ENCODE measurements at regions not wholly inside any gene's neighbourhood (a gene's known extent, or its start where the extent isn't known, plus 50 kb on each side); places are given as distances from the start of the nearest gene placed in this dataset.

- H3K27me3 ChIP-seq (ENCODE audit: insufficient read depth, low read length): no peaks in the 10 kb centered on the region
- H2BK5ac ChIP-seq (ENCODE audit: low read depth, low read length, poor library complexity): no peak overlapping the region
- no peaks in the 10 kb centered on the region for H3K79me1 ChIP-seq (ENCODE audit: low read length)
- no peak overlapping the region for H3K4ac ChIP-seq (ENCODE audit: low read depth, low read length)
- no peak overlapping the region for H2AFZ ChIP-seq (ENCODE audit: insufficient read depth, low read length, poor library complexity)
- H3K4me1 ChIP-seq (ENCODE audit: control insufficient read depth in 1 of 2, insufficient read depth in 2 of 2, low read length in 2 of 2): no peaks in the 10 kb centered on the region
- H3K14ac ChIP-seq (ENCODE audit: low read length): no peak overlapping the region
- no peak for DNase-seq
- no peak overlapping the region for H3K4me3 ChIP-seq (ENCODE audit: low read depth, low read length)
- no peak overlapping the region for H2BK12ac ChIP-seq (ENCODE audit: low read length)
- no peak overlapping the region for H4K12ac ChIP-seq (ENCODE audit: low read depth, low read length)
- no peaks in the 10 kb centered on the region for H3K36me3 ChIP-seq (ENCODE audit: control insufficient read depth in 1 of 2, insufficient read depth in 2 of 2, low read length in 2 of 2)
- no peak overlapping the region for H3K4me2 ChIP-seq (ENCODE audit: low read length)
- H2BK120ac ChIP-seq (ENCODE audit: insufficient read depth, low read length, poor library complexity): no peak overlapping the region
- no peak overlapping the region for H4K91ac ChIP-seq (ENCODE audit: low read depth, low read length)
- no peak overlapping the region for H3K27ac ChIP-seq (ENCODE audit: low read depth, low read length)
- no peak overlapping the region for H3K18ac ChIP-seq (ENCODE audit: low read length)
- H3K23ac ChIP-seq (ENCODE audit: low read length): no peak overlapping the region
- no peaks in the 10 kb centered on the region for H3K79me2 ChIP-seq (ENCODE audit: control insufficient read depth, insufficient read depth, low read length, poor library complexity)
- no CpG with 5 or more reads among the region's 1 CpG for WGBS (ENCODE audit: extremely low coverage, insufficient coverage, insufficient read length)
- no peak overlapping the region for H3K9ac ChIP-seq (ENCODE audit: low read length)
- no peak overlapping the region for H4K8ac ChIP-seq (ENCODE audit: low read depth, low read length)
- H2AK5ac ChIP-seq (ENCODE audit: low read length): no peak overlapping the region
- H3K9me3 ChIP-seq (ENCODE audit: insufficient read depth, low read depth, low read length): no peaks in the 10 kb centered on the region
Observed at GRCh38 chr9:105037139-105037538, 109.2 kb upstream of the ABCA1 start.

- Histone ChIP-seq H4K8ac (ENCODE audit: low read depth, low read length) (no peak overlapping the region), H3K36me3 (ENCODE audit: control insufficient read depth in 1 of 2, insufficient read depth in 2 of 2, low read length in 2 of 2) (no peaks in the 10 kb centered on the region), H3K27ac (ENCODE audit: low read depth, low read length) (no peak overlapping the region), H3K18ac (ENCODE audit: low read length) (no peak overlapping the region), H2AK5ac (ENCODE audit: low read length) (no peak overlapping the region), H3K9me3 (ENCODE audit: insufficient read depth, low read depth, low read length) (no peaks in the 10 kb centered on the region), H4K91ac (ENCODE audit: low read depth, low read length) (no peak overlapping the region), H3K79me1 (ENCODE audit: low read length) (no peaks in the 10 kb centered on the region), H4K12ac (ENCODE audit: low read depth, low read length) (no peak overlapping the region), H2BK120ac (ENCODE audit: insufficient read depth, low read length, poor library complexity) (no peak overlapping the region), H3K79me2 (ENCODE audit: control insufficient read depth, insufficient read depth, low read length, poor library complexity) (no peaks in the 10 kb centered on the region), H2AFZ (ENCODE audit: insufficient read depth, low read length, poor library complexity) (no peak overlapping the region), H3K27me3 (ENCODE audit: insufficient read depth, low read length) (no peaks in the 10 kb centered on the region), H3K4me1 (ENCODE audit: control insufficient read depth in 1 of 2, insufficient read depth in 2 of 2, low read length in 2 of 2) (no peaks in the 10 kb centered on the region), H3K4me3 (ENCODE audit: low read depth, low read length) (no peak overlapping the region), H3K4me2 (ENCODE audit: low read length) (no peak overlapping the region), H3K14ac (ENCODE audit: low read length) (no peak overlapping the region), H2BK5ac (ENCODE audit: low read depth, low read length, poor library complexity) (no peak overlapping the region), H3K4ac (ENCODE audit: low read depth, low read length) (no peak overlapping the region), H3K9ac (ENCODE audit: low read length) (no peak overlapping the region), H3K23ac (ENCODE audit: low read length) (no peak overlapping the region), H2BK12ac (ENCODE audit: low read length) (no peak overlapping the region)
- DNase-seq: no peak
- WGBS (ENCODE audit: extremely low coverage, insufficient coverage, insufficient read length): 100% methylated on average over 2 of the region's 3 CpGs
Observed at GRCh38 chr9:105038051-105038450, 110.1 kb upstream of the ABCA1 start.

DNA sequence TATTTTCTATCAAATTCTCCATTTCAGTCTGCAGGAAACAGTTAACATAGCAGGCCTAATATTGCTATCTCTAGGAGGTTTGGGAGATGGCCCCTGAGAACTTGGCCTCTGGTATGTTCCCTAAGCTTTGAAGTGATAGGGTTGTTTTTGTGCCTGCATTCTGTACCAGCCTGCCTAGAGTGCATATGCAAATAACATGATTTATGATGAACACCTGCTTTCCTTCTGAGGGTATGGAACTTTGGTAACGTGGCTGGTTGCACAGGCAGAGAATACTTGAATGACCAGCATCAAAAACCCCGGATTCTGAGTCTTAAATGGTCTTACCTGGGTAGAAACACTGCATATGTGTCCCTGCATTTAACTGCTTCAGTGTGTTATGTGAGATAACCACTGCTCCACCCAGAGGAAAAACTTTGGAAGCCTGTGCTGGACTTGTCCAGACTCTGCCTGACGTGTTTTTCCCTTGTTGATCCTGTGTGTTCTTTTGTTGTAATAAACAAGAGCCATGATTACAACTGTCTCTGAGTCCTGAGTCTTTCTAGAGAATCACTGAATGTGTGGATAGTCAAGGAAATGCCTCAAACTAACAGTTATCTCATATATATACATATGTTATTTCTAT lies 111.3 kb upstream of the ABCA1 start:
- H3K27ac ChIP-seq (ENCODE audit: low read depth, low read length): no peak overlapping the region
- H4K12ac ChIP-seq (ENCODE audit: low read depth, low read length): no peak overlapping the region
- H2AK5ac ChIP-seq (ENCODE audit: low read length): no peak overlapping the region
- no peak overlapping the region for H4K91ac ChIP-seq (ENCODE audit: low read depth, low read length)
- H3K14ac ChIP-seq (ENCODE audit: low read length): no peak overlapping the region
- H3K9ac ChIP-seq (ENCODE audit: low read length): no peak overlapping the region
- no peak overlapping the region for H3K18ac ChIP-seq (ENCODE audit: low read length)
- no peaks in the 10 kb centered on the region for H3K36me3 ChIP-seq (ENCODE audit: control insufficient read depth in 1 of 2, insufficient read depth in 2 of 2, low read length in 2 of 2)
- H2BK5ac ChIP-seq (ENCODE audit: low read depth, low read length, poor library complexity): no peak overlapping the region
- H3K79me2 ChIP-seq (ENCODE audit: control insufficient read depth, insufficient read depth, low read length, poor library complexity): no peaks in the 10 kb centered on the region
- H4K8ac ChIP-seq (ENCODE audit: low read depth, low read length): no peak overlapping the region
- no peak overlapping the region for H3K4ac ChIP-seq (ENCODE audit: low read depth, low read length)
- no peak overlapping the region for H3K4me3 ChIP-seq (ENCODE audit: low read depth, low read length)
- no peaks in the 10 kb centered on the region for H3K4me1 ChIP-seq (ENCODE audit: control insufficient read depth in 1 of 2, insufficient read depth in 2 of 2, low read length in 2 of 2)
- H2AFZ ChIP-seq (ENCODE audit: insufficient read depth, low read length, poor library complexity): no peak overlapping the region
- no peak overlapping the region for H2BK120ac ChIP-seq (ENCODE audit: insufficient read depth, low read length, poor library complexity)
- no peak overlapping the region for H3K23ac ChIP-seq (ENCODE audit: low read length)
- WGBS (ENCODE audit: extremely low coverage, insufficient coverage, insufficient read length): no CpG with 5 or more reads among the region's 3 CpGs
- no peaks in the 10 kb centered on the region for H3K27me3 ChIP-seq (ENCODE audit: insufficient read depth, low read length)
- no peaks in the 10 kb centered on the region for H3K79me1 ChIP-seq (ENCODE audit: low read length)
- H2BK12ac ChIP-seq (ENCODE audit: low read length): no peak overlapping the region
- no peak overlapping the region for H3K4me2 ChIP-seq (ENCODE audit: low read length)
- DNase-seq: peak in 1 of 2 donors; percentile 8
- H3K9me3 ChIP-seq (ENCODE audit: insufficient read depth, low read depth, low read length): no peaks in the 10 kb centered on the region

GRCh38 chr9:105043370-105043936 lies 115.5 kb upstream of the ABCA1 start:
- H2BK5ac ChIP-seq (ENCODE audit: low read depth, low read length, poor library complexity): no peak overlapping the region
- H4K8ac ChIP-seq (ENCODE audit: low read depth, low read length): no peak overlapping the region
- no peak for DNase-seq
- H3K4me1 ChIP-seq (ENCODE audit: control insufficient read depth in 1 of 2, insufficient read depth in 2 of 2, low read length in 2 of 2): no peaks in the 10 kb centered on the region
- no peak overlapping the region for H4K91ac ChIP-seq (ENCODE audit: low read depth, low read length)
- H2BK12ac ChIP-seq (ENCODE audit: low read length): no peak overlapping the region
- no peak overlapping the region for H3K4ac ChIP-seq (ENCODE audit: low read depth, low read length)
- no peaks in the 10 kb centered on the region for H3K79me2 ChIP-seq (ENCODE audit: control insufficient read depth, insufficient read depth, low read length, poor library complexity)
- H3K27me3 ChIP-seq (ENCODE audit: insufficient read depth, low read length): no peaks in the 10 kb centered on the region
- H3K4me3 ChIP-seq (ENCODE audit: low read depth, low read length): no peak overlapping the region
- H3K9me3 ChIP-seq (ENCODE audit: insufficient read depth, low read depth, low read length): no peaks in the 10 kb centered on the region
- no CpG with 5 or more reads among the region's 3 CpGs for WGBS (ENCODE audit: extremely low coverage, insufficient coverage, insufficient read length)
- H2BK120ac ChIP-seq (ENCODE audit: insufficient read depth, low read length, poor library complexity): no peak overlapping the region
- no peak overlapping the region for H2AK5ac ChIP-seq (ENCODE audit: low read length)
- no peak overlapping the region for H3K14ac ChIP-seq (ENCODE audit: low read length)
- no peak overlapping the region for H2AFZ ChIP-seq (ENCODE audit: insufficient read depth, low read length, poor library complexity)
- no peaks in the 10 kb centered on the region for H3K36me3 ChIP-seq (ENCODE audit: control insufficient read depth in 1 of 2, insufficient read depth in 2 of 2, low read length in 2 of 2)
- no peak overlapping the region for H4K12ac ChIP-seq (ENCODE audit: low read depth, low read length)
- no peak overlapping the region for H3K4me2 ChIP-seq (ENCODE audit: low read length)
- H3K27ac ChIP-seq (ENCODE audit: low read depth, low read length): no peak overlapping the region
- no peak overlapping the region for H3K18ac ChIP-seq (ENCODE audit: low read length)
- no peak overlapping the region for H3K23ac ChIP-seq (ENCODE audit: low read length)
- H3K9ac ChIP-seq (ENCODE audit: low read length): no peak overlapping the region
- no peaks in the 10 kb centered on the region for H3K79me1 ChIP-seq (ENCODE audit: low read length)
